Neural crest cell (in vitro differentiated cells): ENCODE measurements at regions not wholly inside any gene's neighbourhood (a gene's known extent, or its start where the extent isn't known, plus 50 kb on each side); places are given as distances from the start of the nearest gene placed in this dataset.
"Not testable (repeated sequence)": the region's sequence is repeated elsewhere in the genome, so short reads cannot be mapped to it uniquely, and the experiment has no call there.

Experiments used
- DNase-seq: peaks from one replicate; pipeline ENCODE4 v3.0.0; 2021; ENCODE audit warnings: low read depth, mixed read lengths, low spot score
- H3K27ac Mint-ChIP-seq: one replicate; pipeline ENCODE4 v1.8.0; 2021; ENCODE audit warnings: mild to moderate bottlenecking, mixed read lengths; ENCODE audit not compliant: unreplicated experiment
- H3K27me3 Mint-ChIP-seq: 2 replicates; pipeline ENCODE4 v1.8.0; 2021; ENCODE audit warnings: low read depth, mild to moderate bottlenecking, mixed read lengths
- H3K36me3 Mint-ChIP-seq: 2 replicates; pipeline ENCODE4 v1.8.0; 2021; ENCODE audit warnings: low read depth, mild to moderate bottlenecking, mixed read lengths
- H3K4me1 Mint-ChIP-seq: 2 replicates; pipeline ENCODE4 v1.8.0; 2021; ENCODE audit warnings: mixed read lengths
- H3K4me3 Mint-ChIP-seq: one replicate; pipeline ENCODE4 v1.8.0; 2021; ENCODE audit warnings: mild to moderate bottlenecking, mixed read lengths
- H3K9me3 Mint-ChIP-seq: 2 replicates; pipeline ENCODE4 v1.8.0; 2021; ENCODE audit warnings: mixed read lengths
- CTCF ChIP-seq: fragments of 200-600 bp; sonication (generic); conservative IDR thresholded peaks from 2 replicates; pipeline ENCODE4 v1.5.0; 2021; ENCODE audit warnings: antibody characterized with exemption, mild to moderate bottlenecking

GRCh38 chr11:126149759-126150625, 61.5 kb downstream of the RPUSD4 start:
- no peak for DNase-seq
- Mint-ChIP-seq H3K4me1 (peaks cover 60% of the 10 kb centered on the region), H3K36me3 (peaks cover 4% of the 10 kb centered on the region), H3K9me3 (peaks cover 7% of the 10 kb centered on the region), H3K27me3 (peaks cover 93% of the 10 kb centered on the region), H3K4me3 (no peak overlapping the region), H3K27ac (no peak overlapping the region)
- no peak for TF ChIP-seq CTCF

- Mint-ChIP-seq H3K27ac (peak overlapping the region; percentile 95), H3K9me3 (peaks cover 5% of the 10 kb centered on the region), H3K27me3 (peaks cover 92% of the 10 kb centered on the region), H3K36me3 (peaks cover 4% of the 10 kb centered on the region), H3K4me3 (peak overlapping the region; percentile 47), H3K4me1 (peaks cover 44% of the 10 kb centered on the region)
- DNase-seq, result no peak
- no peak for TF ChIP-seq CTCF
Observed at GRCh38 chr11:126148317-126148716, 63.1 kb downstream of the RPUSD4 start.

- no peak for DNase-seq
- Mint-ChIP-seq H3K4me3 (peak overlapping the region; percentile 19), H3K27ac (no peak overlapping the region), H3K36me3 (peaks cover 4% of the 10 kb centered on the region), H3K4me1 (peaks cover 44% of the 10 kb centered on the region), H3K9me3 (peaks cover 5% of the 10 kb centered on the region), H3K27me3 (peaks cover 92% of the 10 kb centered on the region)
- TF ChIP-seq CTCF, result no peak
Observed at GRCh38 chr11:126147208-126148111, 64.0 kb downstream of the RPUSD4 start.

- peak overlapping the region; percentile 60 for H3K27ac Mint-ChIP-seq
- no peaks in the 10 kb centered on the region for H3K9me3 Mint-ChIP-seq
- TF ChIP-seq CTCF, result no peak
- peaks cover 44% of the 10 kb centered on the region for H3K4me1 Mint-ChIP-seq
- no peaks in the 10 kb centered on the region for H3K36me3 Mint-ChIP-seq
- H3K27me3 Mint-ChIP-seq, result peaks cover 90% of the 10 kb centered on the region
- peak; percentile 55 for DNase-seq
- H3K4me3 Mint-ChIP-seq, result peak overlapping the region; percentile 69
Observed at GRCh38 chr11:126146454-126147192, 64.8 kb downstream of the RPUSD4 start.

- no peak for DNase-seq
- no peaks in the 10 kb centered on the region for H3K9me3 Mint-ChIP-seq
- TF ChIP-seq CTCF, result no peak
- peaks cover 90% of the 10 kb centered on the region for H3K27me3 Mint-ChIP-seq
- H3K27ac Mint-ChIP-seq, result no peak overlapping the region
- H3K36me3 Mint-ChIP-seq, result no peaks in the 10 kb centered on the region
- no peak overlapping the region for H3K4me3 Mint-ChIP-seq
- peaks cover 44% of the 10 kb centered on the region for H3K4me1 Mint-ChIP-seq
Observed at GRCh38 chr11:126145954-126146353, 65.5 kb downstream of the RPUSD4 start.

- Mint-ChIP-seq H3K4me1 (peaks cover 31% of the 10 kb centered on the region), H3K27me3 (peaks cover 90% of the 10 kb centered on the region)
- H3K9me3 Mint-ChIP-seq, H3K36me3 Mint-ChIP-seq, H3K27ac Mint-ChIP-seq, H3K4me3 Mint-ChIP-seq, DNase-seq: not testable (repeated sequence)
Observed at GRCh38 chr11:126143491-126143890, 68.0 kb downstream of the RPUSD4 start.
